ENCODE measurements at regions not wholly inside any gene's neighbourhood (a gene's known extent, or its start where the extent isn't known, plus 50 kb on each side); places are given as distances from the start of the nearest gene placed in this dataset.

GRCh38 chr14:21875791-21876190, 202.2 kb upstream of the OR4E1 start (continued):
- TF ChIP-seq SOX13 (IDR thresholded peaks at IDR 0.05) (no peak), SOX13 (CRISPR knock-in tag; conservative IDR thresholded peaks at IDR 0.05 in 1 of 2, IDR thresholded peaks at IDR 0.05 in 1 of 2) (no peak), ZNF460 (CRISPR knock-in tag; IDR thresholded peaks at IDR 0.05; ENCODE audit: borderline replicate concordance) (no peak), PHF8 (CRISPR knock-in tag; IDR thresholded peaks at IDR 0.05) (no peak), MEF2D (CRISPR knock-in tag; IDR thresholded peaks at IDR 0.05) (no peak), ZNF232 (CRISPR knock-in tag; IDR thresholded peaks at IDR 0.05; ENCODE audit: borderline replicate concordance) (no peak), AHDC1 (CRISPR knock-in tag; IDR thresholded peaks at IDR 0.05; ENCODE audit: borderline replicate concordance) (no peak)
- TF ChIP-seq, protein P1, sequence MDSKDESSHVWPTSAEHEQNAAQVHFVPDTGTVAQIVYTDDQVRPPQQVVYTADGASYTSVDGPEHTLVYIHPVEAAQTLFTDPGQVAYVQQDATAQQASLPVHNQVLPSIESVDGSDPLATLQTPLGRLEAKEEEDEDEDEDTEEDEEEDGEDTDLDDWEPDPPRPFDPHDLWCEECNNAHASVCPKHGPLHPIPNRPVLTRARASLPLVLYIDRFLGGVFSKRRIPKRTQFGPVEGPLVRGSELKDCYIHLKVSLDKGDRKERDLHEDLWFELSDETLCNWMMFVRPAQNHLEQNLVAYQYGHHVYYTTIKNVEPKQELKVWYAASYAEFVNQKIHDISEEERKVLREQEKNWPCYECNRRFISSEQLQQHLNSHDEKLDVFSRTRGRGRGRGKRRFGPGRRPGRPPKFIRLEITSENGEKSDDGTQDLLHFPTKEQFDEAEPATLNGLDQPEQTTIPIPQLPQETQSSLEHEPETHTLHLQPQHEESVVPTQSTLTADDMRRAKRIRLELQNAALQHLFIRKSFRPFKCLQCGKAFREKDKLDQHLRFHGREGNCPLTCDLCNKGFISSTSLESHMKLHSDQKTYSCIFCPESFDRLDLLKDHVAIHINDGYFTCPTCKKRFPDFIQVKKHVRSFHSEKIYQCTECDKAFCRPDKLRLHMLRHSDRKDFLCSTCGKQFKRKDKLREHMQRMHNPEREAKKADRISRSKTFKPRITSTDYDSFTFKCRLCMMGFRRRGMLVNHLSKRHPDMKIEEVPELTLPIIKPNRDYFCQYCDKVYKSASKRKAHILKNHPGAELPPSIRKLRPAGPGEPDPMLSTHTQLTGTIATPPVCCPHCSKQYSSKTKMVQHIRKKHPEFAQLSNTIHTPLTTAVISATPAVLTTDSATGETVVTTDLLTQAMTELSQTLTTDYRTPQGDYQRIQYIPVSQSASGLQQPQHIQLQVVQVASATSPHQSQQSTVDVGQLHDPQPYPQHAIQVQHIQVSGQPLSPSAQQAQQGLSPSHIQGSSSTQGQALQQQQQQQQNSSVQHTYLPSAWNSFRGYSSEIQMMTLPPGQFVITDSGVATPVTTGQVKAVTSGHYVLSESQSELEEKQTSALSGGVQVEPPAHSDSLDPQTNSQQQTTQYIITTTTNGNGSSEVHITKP (CRISPR knock-in tag; IDR thresholded peaks at IDR 0.05; ENCODE audit: low read depth) = no peak

Data from HepG2 (cell line).